ENCODE measurements at regions not wholly inside any gene's neighbourhood (a gene's known extent, or its start where the extent isn't known, plus 50 kb on each side); places are given as distances from the start of the nearest gene placed in this dataset.
A peak's percentile ranks its signal among the peaks of the same experiment; 100 is the strongest.

DNA sequence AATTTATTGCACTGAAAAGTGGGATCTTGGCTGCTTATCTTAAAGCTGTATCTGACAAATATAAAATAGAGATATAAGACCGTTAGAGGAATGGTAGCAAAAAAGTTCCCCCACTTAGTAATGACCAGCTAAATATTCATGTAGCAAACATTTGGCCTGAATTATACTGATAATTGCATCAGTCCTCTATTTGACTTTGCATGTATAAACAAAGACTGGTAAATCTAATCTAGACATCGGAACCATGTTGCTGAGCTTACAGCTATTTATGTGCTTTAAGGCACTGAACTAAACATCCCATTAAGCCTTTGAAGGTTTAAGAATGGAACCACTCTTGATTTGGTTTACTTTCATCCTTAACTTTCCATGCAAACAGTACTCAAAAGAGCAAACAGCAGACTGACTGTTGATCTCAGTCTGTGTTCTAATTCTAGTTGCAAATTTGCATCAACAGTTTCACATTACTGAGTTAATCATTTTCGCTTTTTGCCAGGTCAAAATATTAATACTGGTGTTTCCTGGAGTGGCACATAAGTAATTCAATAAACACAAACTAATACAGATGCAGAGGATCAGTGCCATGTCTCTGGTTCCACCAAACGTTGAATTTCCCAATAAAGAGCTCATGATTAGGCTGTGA is 203.5 kb upstream of the HTR2A start:
- no peak for DNase-seq (ENCODE audit: low read depth in 4 of 4, low spot score in 2 of 4)

DNA sequence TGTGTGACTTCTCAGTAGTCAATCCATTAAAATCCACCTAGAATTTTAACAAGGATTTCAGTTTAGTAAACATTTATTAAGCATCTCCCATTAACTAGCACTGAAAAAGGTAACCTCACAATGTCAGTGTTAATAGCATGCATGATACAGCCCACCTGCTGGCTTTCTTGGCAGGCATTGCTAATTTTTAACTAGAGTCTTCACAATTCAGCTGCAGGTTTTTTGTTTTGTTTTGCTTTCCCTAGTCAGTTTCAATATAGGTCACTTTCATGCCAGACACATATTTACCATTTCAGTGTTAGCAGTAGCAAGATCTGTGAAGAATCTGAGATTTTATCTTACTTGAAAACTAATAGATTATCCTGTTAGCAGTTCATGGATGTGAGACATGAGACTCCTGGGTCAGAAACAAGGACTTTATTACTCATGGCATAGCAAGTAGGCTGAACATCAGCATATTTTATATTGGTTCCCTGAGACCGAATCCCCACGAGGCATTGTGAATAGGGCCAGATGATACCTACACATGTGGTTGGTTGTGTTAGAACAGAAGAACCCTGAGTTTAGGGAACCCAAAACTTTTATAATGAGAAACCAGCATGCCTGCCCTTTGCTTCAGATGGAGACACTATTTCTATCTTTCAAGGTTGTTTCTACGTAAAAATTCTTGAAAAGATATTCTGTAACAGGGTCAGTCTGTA is 198.0 kb upstream of the HTR2A start:
- DNase-seq (ENCODE audit: low read depth in 4 of 4, low spot score in 2 of 4) = peak in 1 of 4 donors; percentile 3

DNA sequence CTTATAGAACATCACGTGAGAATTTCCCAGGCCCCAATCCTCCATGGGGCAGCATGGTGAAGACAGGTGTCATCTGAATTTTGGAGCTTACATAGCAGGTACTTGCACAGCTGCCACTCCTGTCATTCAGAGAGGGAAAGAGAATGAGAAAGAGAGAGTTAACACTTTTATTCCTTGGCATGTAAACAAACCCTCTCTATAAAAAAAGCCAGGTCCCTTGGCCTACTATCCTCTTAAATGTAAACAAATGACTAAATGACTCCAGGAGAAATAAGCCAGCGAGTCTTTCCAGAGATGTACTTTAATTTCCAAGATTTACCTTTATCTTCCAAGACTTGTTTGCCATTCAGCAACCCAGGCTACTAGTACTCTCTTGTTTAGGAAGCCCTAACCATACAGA is 195.3 kb upstream of the HTR2A start:
- DNase-seq (ENCODE audit: low read depth in 4 of 4, low spot score in 2 of 4) = no peak

DNA sequence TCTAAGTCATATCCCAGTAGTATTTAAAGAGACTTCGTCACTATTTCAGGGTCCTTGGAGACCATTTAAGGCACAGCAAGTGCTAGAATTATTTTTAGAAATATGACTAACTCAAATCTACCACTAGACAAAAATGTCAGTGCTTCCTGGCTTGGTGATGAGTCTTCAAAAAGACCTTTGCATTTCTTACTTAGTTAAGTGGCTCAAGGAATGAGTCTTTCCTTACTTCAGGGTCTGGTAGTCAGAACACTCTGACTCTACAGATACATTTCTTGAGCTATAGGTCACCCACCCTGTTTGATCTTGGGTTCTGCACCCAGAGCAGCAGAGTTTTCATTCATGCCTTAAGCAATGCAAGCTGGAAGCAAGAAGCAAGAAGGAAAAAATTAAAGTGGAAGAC is 191.0 kb upstream of the HTR2A start:
- no peak for DNase-seq (ENCODE audit: low read depth in 4 of 4, low spot score in 2 of 4)

DNA sequence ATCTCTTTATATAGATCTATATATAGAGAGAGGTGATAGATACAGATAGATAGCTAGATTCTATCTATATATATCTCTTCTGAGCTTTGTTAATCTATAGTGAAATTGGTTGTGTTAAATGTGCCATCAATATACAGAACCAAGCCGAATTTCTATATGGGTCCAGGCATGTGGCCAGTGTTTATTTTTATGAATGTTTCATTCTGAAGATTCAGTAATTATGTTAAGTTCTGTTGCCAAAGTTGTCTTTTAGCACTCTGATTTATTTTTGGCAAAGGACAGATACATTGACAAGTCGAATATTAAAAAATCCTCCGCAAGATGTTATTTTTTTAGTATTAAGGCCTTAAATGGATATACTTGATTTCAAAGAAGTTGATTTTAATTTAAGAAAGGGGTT is 190.4 kb upstream of the HTR2A start:
- DNase-seq (ENCODE audit: low read depth in 4 of 4, low spot score in 2 of 4) = no peak

DNA sequence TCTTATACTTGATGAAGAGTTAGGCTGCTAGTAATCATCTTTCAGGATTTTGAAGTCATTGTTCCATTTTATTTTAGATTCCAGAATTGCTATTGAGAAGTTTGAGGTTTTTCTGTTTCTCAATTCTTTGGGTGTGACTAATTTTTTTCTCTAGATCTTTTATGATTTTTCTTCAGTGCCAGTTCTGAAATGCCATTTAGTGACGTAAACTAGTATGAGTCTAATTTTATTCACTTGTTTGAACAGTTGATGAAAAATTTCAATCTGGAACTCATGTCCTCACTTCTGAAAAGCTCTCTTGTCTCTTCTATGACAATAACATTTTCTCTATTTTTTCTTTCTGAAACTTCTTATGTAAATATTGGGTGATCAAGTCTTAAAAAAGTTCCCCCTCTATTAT is 188.5 kb upstream of the HTR2A start:
- DNase-seq (ENCODE audit: low read depth in 4 of 4, low spot score in 2 of 4) = no peak

DNA sequence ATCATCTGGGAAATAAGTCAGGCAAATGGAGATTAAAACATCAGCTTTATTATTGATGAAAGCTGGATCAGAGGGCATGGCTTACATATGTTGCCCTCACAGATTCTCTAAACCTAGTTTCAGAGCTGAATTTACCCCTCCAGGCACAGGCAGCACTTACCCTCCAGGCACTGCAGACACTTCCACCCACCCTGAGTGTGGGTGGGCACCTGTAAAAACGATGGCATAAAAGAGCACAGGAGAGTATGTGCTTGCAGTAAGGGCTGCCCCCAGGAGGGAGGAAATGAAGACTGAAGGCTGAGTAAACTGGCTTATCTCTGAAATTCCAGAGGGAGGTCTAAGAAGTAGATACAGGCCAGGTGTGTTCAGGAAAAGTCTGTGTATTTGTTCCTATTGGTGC is 185.0 kb upstream of the HTR2A start:
- DNase-seq (ENCODE audit: low read depth in 4 of 4, low spot score in 2 of 4) = no peak

DNA sequence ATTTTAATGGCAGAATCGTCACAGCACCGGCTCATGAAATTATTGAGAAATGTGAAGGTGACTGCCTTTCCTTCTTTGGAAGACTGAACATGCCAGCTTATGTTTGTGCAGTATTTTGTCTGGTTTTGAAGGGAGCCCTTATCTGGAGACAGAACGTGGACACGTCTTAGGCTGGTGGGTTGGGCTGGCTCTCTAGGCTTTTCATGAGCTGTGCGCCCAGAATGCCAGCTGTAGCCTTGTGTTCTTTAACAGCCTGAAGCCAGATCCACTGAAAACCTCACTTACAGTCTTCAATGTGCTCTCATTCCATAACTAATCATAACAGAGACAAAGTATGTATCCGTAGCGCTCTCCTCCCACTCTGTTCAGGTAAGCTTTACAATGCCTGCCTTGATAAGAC is 184.4 kb upstream of the HTR2A start:
- DNase-seq (ENCODE audit: low read depth in 4 of 4, low spot score in 2 of 4) = no peak

DNA sequence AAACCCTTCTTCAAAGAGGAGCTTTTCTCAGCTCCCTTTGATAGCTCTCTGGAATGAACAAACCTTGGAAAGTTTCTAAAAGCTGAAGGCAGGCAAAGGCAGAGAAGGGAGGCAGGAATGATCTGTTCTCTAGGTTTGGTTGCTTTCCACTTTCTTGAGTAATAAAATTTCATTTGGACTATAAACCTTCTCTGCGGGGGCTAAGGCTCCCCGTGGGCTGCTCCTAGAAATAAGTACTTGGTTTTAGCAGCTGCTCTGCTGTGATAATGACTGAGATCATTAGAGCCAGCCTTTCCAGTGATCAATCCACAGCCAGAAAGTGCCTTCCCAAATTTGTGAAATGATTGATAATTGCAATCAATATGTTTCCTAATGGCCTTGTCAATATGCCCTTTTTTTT is 183.8 kb upstream of the HTR2A start:
- DNase-seq (ENCODE audit: low read depth in 4 of 4, low spot score in 2 of 4) = no peak

DNA sequence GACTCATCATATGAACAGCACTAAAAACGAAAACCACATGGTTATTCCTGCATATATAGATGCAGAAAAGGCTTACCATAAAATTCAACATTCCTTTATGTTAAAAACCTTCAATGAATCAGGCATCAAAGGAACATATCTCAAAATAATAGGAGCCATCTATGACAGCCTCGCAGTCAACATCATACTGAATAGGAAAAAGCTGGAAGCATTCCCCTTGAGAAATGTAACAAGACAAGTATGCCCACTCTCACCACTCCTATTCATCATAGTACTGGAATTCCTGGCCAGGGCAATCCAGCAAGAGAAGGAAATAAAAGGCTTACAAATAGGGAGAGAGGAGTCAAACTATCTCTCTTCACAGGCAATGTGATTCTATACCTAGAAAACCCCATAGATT is 179.6 kb upstream of the HTR2A start:
- no peak for DNase-seq (ENCODE audit: low read depth in 4 of 4, low spot score in 2 of 4)

DNA sequence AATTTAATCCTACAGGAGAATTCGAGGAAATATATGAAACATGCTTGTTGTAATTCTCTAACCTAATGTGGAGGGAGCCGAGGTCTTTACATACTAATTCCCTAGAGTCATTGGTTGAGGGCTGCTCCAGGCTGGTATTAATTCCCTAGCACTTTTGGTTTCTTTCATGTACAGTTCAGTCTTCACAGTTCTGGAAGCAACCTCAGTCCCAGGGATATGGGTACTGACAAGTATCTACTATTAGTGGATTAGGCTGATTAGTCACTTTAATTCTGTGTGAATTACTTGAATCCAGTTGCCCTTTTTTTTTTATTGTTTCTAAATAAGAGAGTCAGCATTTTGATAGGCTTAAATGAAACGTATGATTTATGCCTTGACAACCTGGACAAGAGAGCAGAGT is 172.3 kb upstream of the HTR2A start:
- DNase-seq (ENCODE audit: low read depth in 4 of 4, low spot score in 2 of 4) = no peak

DNA sequence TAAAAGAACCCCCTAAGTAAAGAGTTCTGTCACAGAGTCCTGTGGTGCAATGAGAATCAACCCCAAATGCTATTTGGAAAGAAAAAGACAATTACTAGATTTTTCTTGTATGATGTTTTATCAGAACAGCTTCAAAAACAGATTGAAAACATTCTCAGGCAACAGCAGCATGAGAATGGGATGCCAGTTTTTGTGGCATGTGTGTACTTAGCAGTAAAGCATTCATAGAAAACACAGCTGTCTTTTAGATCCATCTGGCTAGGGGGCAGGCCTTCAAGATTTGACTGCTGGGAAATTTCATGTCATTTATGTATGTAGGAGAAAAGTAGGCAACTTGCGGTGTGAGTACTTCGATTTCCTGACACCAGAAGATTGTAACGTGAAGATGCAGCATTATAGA is 170.5 kb upstream of the HTR2A start:
- DNase-seq (ENCODE audit: low read depth in 4 of 4, low spot score in 2 of 4) = no peak

DNA sequence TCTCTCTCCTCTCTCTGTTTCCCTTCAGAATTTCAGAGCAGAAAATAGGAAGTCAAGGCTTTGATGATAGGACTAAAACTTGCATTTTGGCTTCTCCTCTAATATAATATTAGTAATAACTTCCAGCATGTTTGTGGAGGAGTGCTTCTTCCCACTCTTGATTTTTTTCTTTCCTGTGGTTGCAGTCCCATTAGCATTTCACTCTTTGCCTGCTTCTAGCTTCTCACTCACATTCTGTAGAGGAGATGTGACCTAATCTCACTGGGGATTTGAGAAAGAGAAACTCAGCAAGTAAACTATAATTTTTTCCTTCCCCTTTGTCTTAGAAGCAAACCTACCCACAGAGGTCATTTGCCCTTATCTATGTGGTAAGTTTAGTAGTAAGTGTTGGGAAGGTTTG is 169.4 kb upstream of the HTR2A start:
- DNase-seq (ENCODE audit: low read depth in 4 of 4, low spot score in 2 of 4) = no peak

DNA sequence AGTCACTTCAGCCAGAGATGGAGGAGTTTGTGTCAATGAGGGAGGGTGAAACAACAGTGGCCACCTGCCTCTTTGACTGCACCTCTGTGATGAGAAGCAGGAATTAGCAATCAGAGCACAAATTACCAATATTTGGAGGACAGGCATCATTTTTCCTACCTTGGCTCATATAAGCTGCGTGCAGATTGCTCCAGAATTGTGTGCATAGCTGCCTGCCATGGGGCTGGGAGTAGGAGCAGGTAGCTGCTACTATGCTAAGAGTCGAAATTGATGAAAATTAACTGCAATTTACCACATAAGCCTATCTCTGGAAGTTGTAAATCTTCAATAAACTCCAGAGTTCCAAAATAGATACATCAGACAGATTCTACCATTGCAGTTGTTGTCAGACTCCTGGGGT is 167.5 kb upstream of the HTR2A start:
- no peak for DNase-seq (ENCODE audit: low read depth in 4 of 4, low spot score in 2 of 4)

DNA sequence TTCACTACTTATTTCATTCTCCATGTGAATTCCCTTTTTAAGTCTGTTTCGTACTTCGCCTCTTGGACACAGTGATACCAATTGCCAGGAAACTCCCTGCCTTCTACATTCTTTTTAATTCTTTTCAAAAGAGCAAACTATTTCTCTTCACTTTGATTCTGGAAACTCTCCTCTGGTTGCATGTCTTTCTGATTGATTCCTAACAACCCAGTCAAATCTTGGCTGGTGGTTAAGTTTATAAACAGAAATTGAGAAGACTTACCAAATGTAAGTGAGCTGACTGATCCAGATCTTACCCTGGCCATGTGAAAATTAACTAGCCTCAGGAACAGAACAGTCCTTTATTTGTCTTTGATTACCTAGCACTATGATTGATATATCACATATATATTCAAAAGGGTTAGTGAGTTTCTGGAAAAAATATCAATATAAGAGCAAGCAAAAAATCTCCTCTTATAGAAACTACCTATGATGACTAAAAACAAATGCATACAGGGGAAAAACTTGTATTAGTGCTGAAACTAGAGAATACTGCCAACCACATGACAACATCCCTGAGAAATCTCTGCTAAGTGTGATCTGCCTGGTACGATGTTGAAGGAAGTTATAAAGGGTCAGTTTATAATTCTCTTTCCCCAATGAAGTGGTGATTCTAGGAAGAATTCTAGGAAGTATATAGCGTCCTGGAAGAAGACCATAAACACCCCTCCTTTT is 152.6 kb upstream of the HTR2A start:
- DNase-seq (ENCODE audit: low read depth in 4 of 4, low spot score in 2 of 4) = no peak

DNA sequence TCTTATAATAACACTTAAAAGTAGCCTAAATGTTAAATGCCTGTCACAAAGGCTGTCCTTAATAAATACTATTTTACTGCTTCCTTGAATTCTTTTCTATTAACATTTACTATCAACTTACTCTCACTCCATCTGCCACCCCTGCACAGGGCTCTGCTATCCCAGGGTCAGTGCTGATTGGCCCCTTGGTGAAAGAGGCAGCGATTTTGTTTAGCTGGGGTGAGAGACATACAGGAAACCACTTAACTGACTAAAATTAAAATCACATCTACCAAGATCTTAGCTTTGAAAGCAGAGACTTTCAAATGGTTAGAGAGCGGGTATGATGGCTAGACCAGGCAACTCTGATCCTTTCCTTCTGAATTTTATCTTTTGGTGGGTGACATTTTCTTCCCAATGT is 149.9 kb upstream of the HTR2A start:
- no peak for DNase-seq (ENCODE audit: low read depth in 4 of 4, low spot score in 2 of 4)

DNA sequence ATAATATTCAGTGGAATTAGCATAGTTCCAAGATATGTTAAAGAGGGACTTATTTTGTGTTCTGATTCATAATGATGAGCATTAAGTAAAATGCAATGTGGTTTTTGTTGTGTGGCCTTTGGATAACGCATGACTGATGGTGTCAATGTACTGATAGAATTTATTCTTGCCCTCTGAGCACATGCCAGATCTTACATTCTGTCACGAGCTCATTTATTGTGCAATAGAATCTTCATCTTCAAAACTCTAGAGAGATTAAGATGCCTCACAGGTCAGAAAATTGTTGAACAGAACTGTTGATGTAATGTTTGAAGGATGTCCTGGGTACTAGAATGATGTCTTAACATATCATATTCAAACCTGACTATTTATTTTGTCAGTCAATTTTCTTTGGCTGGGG is 148.0 kb upstream of the HTR2A start:
- DNase-seq (ENCODE audit: low read depth in 4 of 4, low spot score in 2 of 4) = no peak

DNA sequence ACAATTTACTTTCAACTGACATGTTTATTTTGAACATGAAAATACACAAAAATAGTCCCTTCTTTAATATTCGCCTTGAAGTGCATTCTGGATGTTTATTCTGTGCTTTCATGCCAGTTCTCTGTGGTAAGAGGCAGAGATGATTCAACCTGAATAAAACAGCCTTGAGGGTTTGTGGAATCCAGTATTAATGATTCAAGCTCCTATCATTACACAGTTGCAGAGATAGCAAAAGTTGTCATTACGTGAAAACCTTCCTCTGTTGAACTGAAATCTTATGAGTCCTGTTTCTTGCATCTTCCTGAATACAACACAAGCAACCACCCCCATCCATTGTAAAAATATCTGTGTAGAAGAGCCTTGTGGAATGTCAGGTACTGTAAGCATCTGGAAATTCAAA is 142.3 kb upstream of the HTR2A start:
- DNase-seq (ENCODE audit: low read depth in 4 of 4, low spot score in 2 of 4) = no peak

DNA sequence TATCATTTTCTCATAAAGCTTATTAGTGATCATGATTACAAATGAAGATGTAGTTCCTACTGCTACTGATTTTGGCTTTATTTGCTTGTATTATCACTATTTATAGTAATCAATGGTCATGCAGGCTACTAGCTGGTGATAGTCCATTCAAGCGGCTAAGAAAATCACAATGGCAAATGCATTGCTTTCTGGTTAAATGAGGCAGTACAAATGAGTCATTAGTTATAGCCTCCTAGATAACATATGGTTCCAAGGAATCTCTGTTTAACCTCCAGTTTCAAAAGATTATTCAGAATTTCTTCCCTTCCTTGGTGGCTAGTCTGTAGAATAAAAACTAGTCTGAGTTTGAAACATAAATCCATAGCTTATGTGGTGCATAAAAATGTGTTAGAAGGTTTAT is 141.3 kb upstream of the HTR2A start:
- DNase-seq (ENCODE audit: low read depth in 4 of 4, low spot score in 2 of 4) = no peak

DNA sequence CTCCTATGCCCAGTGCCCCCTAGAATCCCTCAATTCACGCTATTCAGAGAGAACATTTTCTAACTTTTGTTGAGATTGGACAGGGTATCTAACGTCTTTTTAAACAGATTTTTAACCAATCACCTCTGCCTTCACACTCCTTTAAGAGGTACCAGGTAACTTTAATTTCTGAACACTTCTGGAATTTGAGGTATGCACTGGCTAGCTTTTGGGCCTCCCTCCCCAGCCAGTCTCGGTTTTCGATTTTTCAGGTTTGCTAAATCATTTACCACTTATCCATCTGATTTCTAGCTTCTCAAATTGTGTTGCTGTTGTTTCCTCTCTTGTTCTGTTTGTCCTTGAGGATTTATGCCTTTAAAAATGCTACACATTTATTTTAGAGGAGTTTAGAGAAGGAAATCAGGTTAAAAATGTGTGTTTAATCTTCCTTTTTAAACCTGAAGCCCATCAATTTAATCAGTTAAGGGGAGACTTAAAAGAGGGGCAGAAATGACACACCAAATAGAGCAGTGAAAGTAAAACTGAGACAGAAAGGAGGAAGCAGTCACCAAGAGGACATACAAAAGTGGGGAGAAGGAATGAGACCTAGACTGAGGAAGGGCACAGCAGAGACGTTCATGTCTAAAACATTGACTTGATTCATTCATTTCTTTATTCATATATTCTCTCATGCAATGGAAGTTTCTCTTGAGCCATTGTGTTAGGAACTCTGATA is 139.6 kb upstream of the HTR2A start:
- no peak for DNase-seq (ENCODE audit: low read depth in 4 of 4, low spot score in 2 of 4)

DNA sequence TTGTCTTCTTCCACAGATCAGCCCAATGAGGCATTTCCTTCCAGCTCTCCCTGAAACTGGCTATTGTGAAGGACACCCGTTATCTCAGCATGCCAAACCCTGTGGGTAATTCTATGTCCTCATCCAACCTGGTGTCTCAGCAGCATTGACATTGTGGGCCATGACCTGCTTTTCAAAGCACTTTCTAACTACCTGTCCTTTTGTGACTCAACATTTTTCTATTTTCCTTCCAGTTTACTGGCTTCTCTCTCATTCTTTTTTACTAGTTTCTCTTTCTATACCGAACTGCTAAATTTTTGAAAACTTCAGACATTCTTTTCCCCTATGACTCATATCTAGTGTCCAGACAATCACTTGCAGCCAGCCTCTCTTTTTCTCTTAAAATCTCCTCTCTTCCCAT is 136.4 kb upstream of the HTR2A start:
- DNase-seq (ENCODE audit: low read depth in 4 of 4, low spot score in 2 of 4) = no peak

All from left renal cortex interstitium (tissue), 4 donors.